ENCODE measurements at regions not wholly inside any gene's neighbourhood (a gene's known extent, or its start where the extent isn't known, plus 50 kb on each side); places are given as distances from the start of the nearest gene placed in this dataset.
"Not testable (repeated sequence)": the region's sequence is repeated elsewhere in the genome, so short reads cannot be mapped to it uniquely, and the experiment has no call there.

DNA sequence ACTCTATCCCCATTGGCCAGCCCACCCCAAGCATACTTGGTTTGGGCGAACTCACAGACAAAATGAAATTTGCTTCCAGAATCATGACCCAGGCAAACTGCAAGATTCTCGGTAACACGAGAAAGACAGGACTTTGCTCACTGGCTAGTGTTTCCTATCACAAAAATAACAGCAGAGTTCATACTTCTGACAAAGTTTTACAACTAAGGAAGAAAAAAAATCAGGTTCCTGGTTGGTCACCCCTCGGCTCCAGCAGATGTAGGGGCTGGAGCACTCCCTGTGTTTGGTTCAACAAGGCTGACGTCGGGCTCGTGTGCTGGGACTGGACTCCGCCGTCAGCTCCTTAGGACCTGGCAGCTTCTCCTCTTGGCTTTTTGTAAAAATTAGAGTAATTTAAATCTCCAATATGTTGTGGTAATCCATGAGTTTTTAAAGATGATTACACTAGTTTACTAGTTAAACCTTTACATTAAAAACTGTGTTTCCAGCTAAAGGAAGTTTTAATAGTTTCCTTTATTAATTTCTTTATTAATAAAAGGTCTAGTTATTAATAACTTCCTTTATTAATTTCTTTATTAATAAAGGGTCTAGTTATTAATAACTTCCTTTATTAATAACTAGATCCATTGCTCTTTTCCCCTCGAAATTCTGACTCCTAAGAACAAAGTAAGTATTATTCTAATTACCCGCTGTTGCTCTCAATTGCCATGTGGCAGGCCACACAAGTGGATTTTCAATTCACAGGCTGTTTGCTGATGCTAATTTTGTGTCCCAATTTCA, 115.6 kb upstream of the RNF32 start:
- DNase-seq (ENCODE audit: low spot score) = no peak
- WGBS = 75% methylated on average over 11 of the region's 11 CpGs
- TF ChIP-seq POLR2AphosphoS5 (IDR thresholded peaks at IDR 0.05) (no peak), POLR2A (IDR thresholded peaks at IDR 0.05) (no peak)
- TF ChIP-seq, protein P1, sequence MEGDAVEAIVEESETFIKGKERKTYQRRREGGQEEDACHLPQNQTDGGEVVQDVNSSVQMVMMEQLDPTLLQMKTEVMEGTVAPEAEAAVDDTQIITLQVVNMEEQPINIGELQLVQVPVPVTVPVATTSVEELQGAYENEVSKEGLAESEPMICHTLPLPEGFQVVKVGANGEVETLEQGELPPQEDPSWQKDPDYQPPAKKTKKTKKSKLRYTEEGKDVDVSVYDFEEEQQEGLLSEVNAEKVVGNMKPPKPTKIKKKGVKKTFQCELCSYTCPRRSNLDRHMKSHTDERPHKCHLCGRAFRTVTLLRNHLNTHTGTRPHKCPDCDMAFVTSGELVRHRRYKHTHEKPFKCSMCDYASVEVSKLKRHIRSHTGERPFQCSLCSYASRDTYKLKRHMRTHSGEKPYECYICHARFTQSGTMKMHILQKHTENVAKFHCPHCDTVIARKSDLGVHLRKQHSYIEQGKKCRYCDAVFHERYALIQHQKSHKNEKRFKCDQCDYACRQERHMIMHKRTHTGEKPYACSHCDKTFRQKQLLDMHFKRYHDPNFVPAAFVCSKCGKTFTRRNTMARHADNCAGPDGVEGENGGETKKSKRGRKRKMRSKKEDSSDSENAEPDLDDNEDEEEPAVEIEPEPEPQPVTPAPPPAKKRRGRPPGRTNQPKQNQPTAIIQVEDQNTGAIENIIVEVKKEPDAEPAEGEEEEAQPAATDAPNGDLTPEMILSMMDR (IDR thresholded peaks at IDR 0.05) = no peak
- Histone ChIP-seq H3K4me1 (replicated peaks) (no peaks in the 10 kb centered on the region), H3K36me3 (no peaks in the 10 kb centered on the region), H3K27me3 (replicated peaks; ENCODE audit: insufficient read depth) (no peaks in the 10 kb centered on the region), H3K9me3 (no peaks in the 10 kb centered on the region), H3K4me3 (no peak overlapping the region), H3K27ac (no peak overlapping the region)
- intact Hi-C loops (cut with DNase I) = no loop called here

DNA sequence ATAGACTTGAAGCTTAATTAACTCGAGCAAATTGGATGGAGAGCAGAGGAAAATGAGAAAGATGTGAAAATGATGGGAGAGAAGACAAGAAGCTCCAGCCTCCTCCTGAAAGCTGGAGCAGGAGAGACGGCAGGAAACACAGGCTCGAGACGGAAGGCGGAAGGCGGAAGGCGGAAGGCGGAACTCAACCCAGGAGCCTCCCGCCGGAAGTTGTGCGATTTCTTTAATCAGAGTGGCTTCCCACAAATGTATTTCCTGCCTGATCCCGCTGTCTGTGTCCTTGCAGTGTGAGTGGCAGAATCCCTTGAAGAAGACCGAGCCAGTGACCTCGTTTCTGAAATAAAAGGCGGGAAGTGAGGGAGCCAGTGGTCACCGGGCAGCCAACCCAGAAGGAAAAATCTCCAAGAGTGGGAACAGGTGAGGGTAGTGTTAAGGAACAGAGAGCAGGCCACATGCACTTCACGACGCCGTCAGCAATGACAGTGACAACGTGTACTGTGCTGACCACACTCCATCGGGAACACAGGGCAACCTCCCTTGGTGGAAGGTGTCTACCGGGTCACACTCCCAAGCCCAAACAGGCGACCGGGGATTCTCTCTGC, 117.0 kb upstream of the RNF32 start:
- no peak for DNase-seq (ENCODE audit: low spot score)
- intact Hi-C loops (cut with DNase I) = no loop called here
- no peaks in the 10 kb centered on the region for H3K36me3 ChIP-seq
- TF ChIP-seq, protein P1 (IDR thresholded peaks at IDR 0.05) = no peak
- no peak for TF ChIP-seq POLR2A (IDR thresholded peaks at IDR 0.05)
- no peak for TF ChIP-seq POLR2AphosphoS5 (IDR thresholded peaks at IDR 0.05)
- H3K4me1 ChIP-seq (replicated peaks) = no peaks in the 10 kb centered on the region
- H3K27ac ChIP-seq = no peak overlapping the region
- H3K9me3 ChIP-seq = no peaks in the 10 kb centered on the region
- WGBS = 87% methylated on average over 23 of the region's 24 CpGs
- H3K4me3 ChIP-seq = no peak overlapping the region
- H3K27me3 ChIP-seq (replicated peaks; ENCODE audit: insufficient read depth) = no peaks in the 10 kb centered on the region

DNA sequence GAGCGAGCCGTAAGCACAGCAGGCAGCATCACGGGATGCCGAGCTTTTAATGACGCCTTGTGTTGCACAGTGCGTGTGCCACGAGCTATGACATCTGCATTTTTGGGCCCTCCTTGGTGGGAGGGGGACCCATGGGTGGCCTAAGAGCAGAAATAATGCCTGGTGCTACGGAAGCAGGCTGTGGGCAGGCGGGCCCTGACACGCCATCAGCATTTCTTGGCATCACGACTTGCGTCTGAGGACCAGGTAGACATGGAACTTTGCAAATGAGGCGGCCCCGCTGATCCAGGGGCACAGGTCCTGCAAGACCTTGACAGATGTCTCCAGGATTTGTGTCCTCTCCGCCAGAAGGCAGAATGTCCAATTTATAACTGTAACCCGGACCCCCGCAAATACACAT, 117.8 kb upstream of the RNF32 start:
- no peak for DNase-seq (ENCODE audit: low spot score)
- intact Hi-C loops (cut with DNase I) = no loop called here
- TF ChIP-seq, protein P1 (IDR thresholded peaks at IDR 0.05) = no peak
- TF ChIP-seq POLR2A (IDR thresholded peaks at IDR 0.05) = no peak
- no peaks in the 10 kb centered on the region for H3K9me3 ChIP-seq
- H3K4me1 ChIP-seq (replicated peaks) = no peaks in the 10 kb centered on the region
- 92% methylated on average over 17 of the region's 17 CpGs for WGBS
- no peaks in the 10 kb centered on the region for H3K36me3 ChIP-seq
- no peak overlapping the region for H3K4me3 ChIP-seq
- H3K27me3 ChIP-seq (replicated peaks; ENCODE audit: insufficient read depth) = no peaks in the 10 kb centered on the region
- no peak overlapping the region for H3K27ac ChIP-seq

DNA sequence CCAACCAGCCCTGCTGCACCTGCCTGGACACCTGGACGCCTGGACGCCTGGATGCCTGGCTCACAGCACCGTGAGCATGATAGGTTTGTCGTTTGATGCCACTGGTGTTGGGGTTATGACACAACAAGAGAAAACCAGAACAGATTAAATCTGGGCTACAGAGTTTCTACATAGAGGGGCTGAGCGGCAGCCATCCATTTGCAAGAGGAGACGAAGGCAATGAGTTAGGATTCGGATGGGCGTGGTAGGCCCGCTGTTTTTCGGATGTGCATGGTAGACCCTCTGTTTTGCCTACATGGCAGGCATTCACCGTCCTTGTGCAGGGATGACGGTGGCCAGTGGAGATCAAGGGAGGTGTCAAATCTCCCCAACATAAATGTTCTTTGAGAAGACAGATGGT, 121.5 kb upstream of the RNF32 start:
- no peak for DNase-seq (ENCODE audit: low spot score)
- TF ChIP-seq, protein P1 (IDR thresholded peaks at IDR 0.05) = no peak
- TF ChIP-seq POLR2AphosphoS5 (IDR thresholded peaks at IDR 0.05) (no peak), POLR2A (IDR thresholded peaks at IDR 0.05) (no peak)
- Histone ChIP-seq H3K4me3 (no peak overlapping the region), H3K4me1 (replicated peaks) (no peaks in the 10 kb centered on the region), H3K27ac (no peak overlapping the region), H3K36me3 (no peaks in the 10 kb centered on the region), H3K9me3 (no peaks in the 10 kb centered on the region), H3K27me3 (replicated peaks; ENCODE audit: insufficient read depth) (no peaks in the 10 kb centered on the region)
- intact Hi-C loops (cut with DNase I) = no loop called here
- WGBS = 86% methylated on average over 12 of the region's 12 CpGs

DNA sequence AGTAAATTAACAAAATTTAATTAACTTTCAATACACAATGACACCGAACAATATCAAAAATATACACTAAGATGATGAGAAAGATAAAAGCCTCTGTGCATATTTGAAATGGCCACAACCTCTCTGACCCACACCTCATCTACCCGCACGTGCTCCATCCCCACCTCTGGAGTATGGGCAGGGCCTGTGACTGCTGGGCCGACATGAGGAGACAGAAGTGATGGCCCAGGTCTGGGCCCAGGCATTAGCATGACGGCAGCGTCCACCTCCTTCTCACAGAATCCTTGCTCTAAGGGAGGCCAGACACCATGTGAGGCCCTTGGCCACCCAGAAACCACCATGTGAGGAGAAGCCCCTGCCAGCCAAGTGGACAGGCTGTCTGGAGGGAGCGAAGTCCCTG, 122.1 kb upstream of the RNF32 start:
- H3K27ac ChIP-seq = no peak overlapping the region
- H3K9me3 ChIP-seq = no peaks in the 10 kb centered on the region
- TF ChIP-seq POLR2AphosphoS5 (IDR thresholded peaks at IDR 0.05) = no peak
- no peak for TF ChIP-seq POLR2A (IDR thresholded peaks at IDR 0.05)
- TF ChIP-seq, protein P1 (IDR thresholded peaks at IDR 0.05) = no peak
- WGBS = 81% methylated on average over 7 of the region's 7 CpGs
- no peaks in the 10 kb centered on the region for H3K36me3 ChIP-seq
- intact Hi-C loops (cut with DNase I) = no loop called here
- no peaks in the 10 kb centered on the region for H3K4me1 ChIP-seq (replicated peaks)
- DNase-seq (ENCODE audit: low spot score) = no peak
- H3K27me3 ChIP-seq (replicated peaks; ENCODE audit: insufficient read depth) = no peaks in the 10 kb centered on the region
- H3K4me3 ChIP-seq = no peak overlapping the region

DNA sequence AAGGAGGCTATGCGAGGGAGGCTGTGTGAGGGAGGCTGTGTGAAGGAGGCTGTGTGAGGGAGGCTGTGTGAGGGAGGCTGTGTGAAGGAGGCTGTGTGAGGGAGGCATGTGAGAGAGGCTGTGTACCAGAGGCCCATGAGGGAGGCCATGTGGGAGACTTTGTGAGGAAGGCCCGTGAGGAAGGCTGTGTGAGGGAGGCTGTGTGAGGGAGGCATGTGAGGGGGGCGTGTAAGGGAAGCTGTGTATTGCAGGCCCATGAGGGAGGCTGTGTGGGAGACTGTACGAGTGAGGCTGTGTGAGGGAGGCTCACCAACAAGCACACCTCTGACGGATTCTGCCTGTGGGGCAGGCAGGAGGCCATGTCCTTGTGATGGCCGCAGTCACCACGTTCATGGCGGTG, 122.7 kb upstream of the RNF32 start:
- H3K4me1 ChIP-seq (replicated peaks); intact Hi-C loops (cut with DNase I); H3K4me3 ChIP-seq; H3K36me3 ChIP-seq; DNase-seq (ENCODE audit: low spot score); H3K27me3 ChIP-seq (replicated peaks; ENCODE audit: insufficient read depth); H3K27ac ChIP-seq; H3K9me3 ChIP-seq: not testable (repeated sequence)
- 83% methylated on average over 7 of the region's 8 CpGs for WGBS
